ENCODE measurements at regions not wholly inside any gene's neighbourhood (a gene's known extent, or its start where the extent isn't known, plus 50 kb on each side); places are given as distances from the start of the nearest gene placed in this dataset.

- TF ChIP-seq GTF2F1 (IDR thresholded peaks at IDR 0.05; ENCODE audit: borderline replicate concordance, low read depth, low read length) (no peak), CHD2 (IDR thresholded peaks at IDR 0.05; ENCODE audit: low read length) (no peak), TAF7 (optimal IDR thresholded peaks at IDR 0.05; ENCODE audit: borderline replicate concordance, low read depth, low read length) (no peak), TCF12 (IDR thresholded peaks at IDR 0.05; ENCODE audit: low read depth, low read length) (no peak), ASH2L (IDR thresholded peaks at IDR 0.05; ENCODE audit: low read length) (no peak), JUN (IDR thresholded peaks at IDR 0.05; ENCODE audit: low read depth, low read length) (no peak), EZH2 (IDR thresholded peaks at IDR 0.05; ENCODE audit: low read depth, low read length, severe bottlenecking) (no peak), TBP (IDR thresholded peaks at IDR 0.05; ENCODE audit: low read depth, low read length) (no peak), CTBP2 (IDR thresholded peaks at IDR 0.05; ENCODE audit: borderline replicate concordance, insufficient read depth, insufficient read length, low read length) (no peak), SIX5 (IDR thresholded peaks at IDR 0.05; ENCODE audit: low read depth, low read length) (no peak), SP4 (IDR thresholded peaks at IDR 0.05; ENCODE audit: low read length) (no peak)
- TF ChIP-seq, protein P1, sequence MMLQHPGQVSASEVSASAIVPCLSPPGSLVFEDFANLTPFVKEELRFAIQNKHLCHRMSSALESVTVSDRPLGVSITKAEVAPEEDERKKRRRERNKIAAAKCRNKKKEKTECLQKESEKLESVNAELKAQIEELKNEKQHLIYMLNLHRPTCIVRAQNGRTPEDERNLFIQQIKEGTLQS (IDR thresholded peaks at IDR 0.05; ENCODE audit: insufficient read depth, low read depth, low read length) = no peak
- Histone ChIP-seq H2BK12ac (ENCODE audit: low read depth, low read length) (no peak overlapping the region), H3K14ac (ENCODE audit: insufficient read length) (no peak overlapping the region), H4K91ac (replicated peaks; ENCODE audit: insufficient read length, low read length) (no peak overlapping the region), H4K20me1 (replicated peaks in 1 of 2; ENCODE audit: control insufficient read depth in 1 of 2, insufficient read depth in 2 of 2, low read length in 2 of 2) (no peaks in the 10 kb centered on the region), H2BK20ac (ENCODE audit: low read length) (no peak overlapping the region), H3K27me3 (replicated peaks in 1 of 4; ENCODE audit: control insufficient read depth in 3 of 4, extremely low read depth in 1 of 4, insufficient read depth in 3 of 4, low read length in 3 of 4) (no peaks in the 10 kb centered on the region), H2AK5ac (ENCODE audit: low read depth, low read length) (no peak overlapping the region), H3K4me1 (replicated peaks in 1 of 4; ENCODE audit: control insufficient read depth in 3 of 4, insufficient read depth in 4 of 4, low read length in 3 of 4) (no peaks in the 10 kb centered on the region), H4K5ac (ENCODE audit: insufficient read length, low read depth, low read length) (no peak overlapping the region), H2BK120ac (replicated peaks; ENCODE audit: low read depth, low read length) (no peak overlapping the region), H3K27ac (ENCODE audit: low read depth, low read length) (no peak overlapping the region), H3K4me2 (ENCODE audit: insufficient read depth in 1 of 2, low read depth in 2 of 2, low read length in 2 of 2) (no peak overlapping the region), H3K23ac (ENCODE audit: insufficient read length) (no peak overlapping the region), H3K9ac (replicated peaks in 1 of 4; ENCODE audit: extremely low read depth in 1 of 4, low read depth in 3 of 4, low read length in 3 of 4) (no peak overlapping the region), H2BK15ac (ENCODE audit: low read length) (no peak overlapping the region), H3K23me2 (ENCODE audit: low read depth, low read length) (no peaks in the 10 kb centered on the region), H3K9me3 (ENCODE audit: insufficient read depth in 2 of 2, low read depth in 1 of 2, low read length in 1 of 2) (no peaks in the 10 kb centered on the region; a peak in 1 of 4 replicates), H3K79me1 (ENCODE audit: low read depth, low read length) (no peaks in the 10 kb centered on the region), H4K8ac (ENCODE audit: extremely low read depth, insufficient read depth, low read length) (no peak overlapping the region), H2AFZ (ENCODE audit: low read length) (no peak overlapping the region), H3K4ac (replicated peaks; ENCODE audit: insufficient read length, low read depth, low read length) (no peak overlapping the region), H3K79me2 (ENCODE audit: control insufficient read depth in 1 of 2, insufficient read depth in 2 of 2, low read length in 2 of 2) (no peaks in the 10 kb centered on the region), H2BK5ac (ENCODE audit: low read depth, low read length) (no peak overlapping the region), H3K18ac (ENCODE audit: extremely low read depth, low read length) (no peak overlapping the region), H3K56ac (replicated peaks; ENCODE audit: insufficient read length, low read depth, low read length) (no peak overlapping the region), H3K36me3 (ENCODE audit: control insufficient read depth in 2 of 4, insufficient read depth in 4 of 4, low read length in 3 of 4) (no peaks in the 10 kb centered on the region), H3K4me3 (ENCODE audit: extremely low read depth in 1 of 4, insufficient read depth in 2 of 4, low read depth in 3 of 4, low read length in 4 of 4) (no peak overlapping the region)
- WGBS, 2 experiments (ENCODE audit: extremely low coverage in 1 of 2, insufficient coverage in 1 of 2, insufficient read length in 1 of 2, insufficient replicate concordance in 2 of 2, low coverage in 1 of 2, low lambda C conversion rate in 2 of 2, missing lambda C conversion rate in 1 of 2) = 50% methylated on average over 2 of the region's 2 CpGs; no CpG with 5 or more reads in 1 of the 2 experiments
- ChIA-PET CTCF (ENCODE audit: partially characterized antibody) (interaction anchor here (0.7 kb wide), 1 partner anchor 547 kb away, joined by 3 read pairs; no protein-coding TSS in a partner anchor), POLR2A (ENCODE audit: partially characterized antibody) (no interaction called here)
- DNase-seq (ENCODE audit: low read depth in 1 of 2, low spot score in 2 of 2) = no peak
- no peak for FAIRE-seq
Measured at GRCh38 chr7:41164440-41164839, 538.5 kb downstream of the INHBA start.
